ENCODE measurements at regions not wholly inside any gene's neighbourhood (a gene's known extent, or its start where the extent isn't known, plus 50 kb on each side); places are given as distances from the start of the nearest gene placed in this dataset.
A peak's percentile ranks its signal among the peaks of the same experiment; 100 is the strongest.

GRCh38 chr3:194536871-194537637 lies 50.3 kb upstream of the ATP13A3 start:
- DNase-seq: peak in 2 of 3 experiments; percentile 54 to 74
